Stimulated activated naive CD8-positive, alpha-beta T cell treated with anti-CD3 and anti-CD28 coated beads, Interleukin-15, Interleukin-2, amounts not matched to agents 100 U/mL and 50 U/mL, for 24 hours (primary cell): ENCODE measurements at regions not wholly inside any gene's neighbourhood (a gene's known extent, or its start where the extent isn't known, plus 50 kb on each side); places are given as distances from the start of the nearest gene placed in this dataset.
"Not testable (repeated sequence)": the region's sequence is repeated elsewhere in the genome, so short reads cannot be mapped to it uniquely, and the experiment has no call there.

ENCODE experiments used
- ATAC-seq: fragments of 150-1000 bp; cut with Tn5 transposase; one replicate; pipeline ENCODE4 v1.10.0; 2021
- DNase-seq: peaks from one replicate; pipeline ENCODE4 v3.0.0; 2021

GRCh38 chr2:55124682-55125081, 74.4 kb upstream of the RTN4 start:
- not testable (repeated sequence) for ATAC-seq

DNA sequence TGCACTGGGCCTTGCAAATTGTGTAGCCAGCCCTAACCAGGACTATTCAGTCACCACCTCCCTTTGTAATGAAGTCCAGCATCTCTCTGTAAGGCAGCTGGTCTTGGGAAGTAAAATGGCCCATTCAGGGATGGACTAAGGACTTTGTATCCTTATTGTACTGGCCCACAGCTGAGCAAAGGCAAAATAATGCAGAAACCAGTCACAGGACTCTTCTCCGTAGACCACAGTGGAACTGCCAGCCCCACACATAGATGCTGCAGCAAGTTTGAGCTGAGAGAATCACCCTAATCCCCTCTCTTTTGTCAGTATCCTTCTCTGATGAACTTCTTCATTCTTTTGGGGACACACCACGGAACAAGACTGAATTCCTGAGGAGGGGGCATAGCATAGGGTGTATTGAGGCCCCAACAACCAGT, 73.6 kb upstream of the RTN4 start:
- ATAC-seq (no peak), DNase-seq (no peak)

More at GRCh38 chr2:55124682-55125081, 74.4 kb upstream of the RTN4 start:
- not testable (repeated sequence) for DNase-seq

GRCh38 chr2:55120634-55121359, 70.5 kb upstream of the RTN4 start:
- no peak for ATAC-seq
- no peak for DNase-seq

DNA sequence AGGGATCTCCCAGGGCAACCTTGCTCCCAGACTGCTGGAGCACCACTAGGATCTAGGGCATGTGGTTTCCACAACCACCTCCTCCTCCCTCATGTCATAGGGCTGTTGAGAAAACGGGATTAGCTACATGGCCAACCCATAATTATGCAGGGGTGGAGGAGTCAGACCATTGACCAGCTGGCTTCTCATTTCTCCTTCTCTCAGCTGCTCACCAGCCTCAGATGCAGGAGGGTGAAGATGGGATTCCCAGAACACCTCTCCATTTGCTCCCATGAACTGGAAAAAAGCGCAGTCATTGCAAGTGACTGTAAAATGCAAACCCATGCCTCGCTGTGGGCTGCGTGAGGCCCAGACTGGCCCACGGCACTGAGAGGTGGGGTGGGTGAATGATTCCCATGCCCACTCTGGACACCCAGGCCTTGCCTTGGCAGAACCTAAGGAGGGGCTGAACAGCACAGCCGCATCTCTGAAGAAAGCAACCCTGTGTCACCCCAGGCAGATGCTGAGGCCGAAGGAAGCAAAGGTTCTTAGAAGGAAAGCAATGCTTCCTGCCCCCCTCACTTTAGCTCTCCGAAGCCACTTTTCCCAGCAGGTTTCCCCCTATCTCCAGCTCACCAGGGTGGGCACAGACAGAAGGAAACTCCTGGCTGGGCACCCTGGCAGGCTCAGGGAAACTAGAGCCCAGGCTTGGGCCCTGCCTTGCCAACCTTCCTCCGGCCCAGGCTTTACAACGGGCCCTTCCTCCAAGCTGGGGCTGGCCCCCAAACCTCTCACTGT, 69.6 kb upstream of the RTN4 start:
- no peak for ATAC-seq
- no peak for DNase-seq

DNA sequence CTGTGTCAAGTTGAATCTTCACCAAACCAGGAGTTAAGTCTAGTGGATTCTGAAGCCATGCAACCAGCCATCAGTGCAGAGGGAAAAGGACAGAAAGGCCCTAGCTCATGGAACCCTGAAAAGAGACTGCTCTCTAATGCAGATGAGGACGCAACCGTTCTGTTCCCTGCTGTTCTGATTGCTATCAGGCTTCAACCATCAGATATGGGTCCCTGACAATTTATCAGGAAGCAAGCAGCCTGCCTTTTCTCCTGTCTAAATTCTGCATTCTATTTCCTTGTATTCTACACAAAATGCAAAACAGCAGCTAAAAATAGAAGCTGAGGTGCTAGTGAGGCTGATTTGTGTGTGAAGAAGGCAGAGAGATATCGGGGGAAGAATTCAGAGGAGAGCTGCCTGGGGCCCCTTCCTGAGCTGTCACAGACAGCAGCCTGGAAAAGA, 68.4 kb upstream of the RTN4 start:
- DNase-seq (no peak), ATAC-seq (no peak)

DNA sequence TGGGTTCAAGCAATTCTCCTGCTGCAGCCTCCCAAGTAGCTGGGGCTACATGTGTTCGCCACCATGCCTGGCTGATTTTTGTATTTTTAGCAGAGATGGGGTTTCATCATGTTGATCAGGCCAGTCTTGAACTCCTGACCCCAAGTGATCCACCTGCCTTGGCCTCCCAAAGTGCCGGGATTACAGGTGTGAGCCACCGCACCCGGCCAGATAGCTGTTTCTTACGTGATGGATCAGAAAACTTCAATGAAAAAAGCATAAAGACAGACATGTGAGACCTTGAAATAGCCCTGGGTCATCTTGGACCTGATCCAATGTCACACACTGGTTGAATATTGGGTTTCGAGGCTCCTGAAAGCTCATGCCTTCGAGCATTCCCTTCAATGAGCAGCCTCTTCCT, 66.7 kb upstream of the RTN4 start:
- DNase-seq (no peak), ATAC-seq (no peak)

- no peak for ATAC-seq
- DNase-seq, result no peak
These were observed 66.3 kb upstream of the RTN4 start for GRCh38 chr2:55116598-55116964.

DNA sequence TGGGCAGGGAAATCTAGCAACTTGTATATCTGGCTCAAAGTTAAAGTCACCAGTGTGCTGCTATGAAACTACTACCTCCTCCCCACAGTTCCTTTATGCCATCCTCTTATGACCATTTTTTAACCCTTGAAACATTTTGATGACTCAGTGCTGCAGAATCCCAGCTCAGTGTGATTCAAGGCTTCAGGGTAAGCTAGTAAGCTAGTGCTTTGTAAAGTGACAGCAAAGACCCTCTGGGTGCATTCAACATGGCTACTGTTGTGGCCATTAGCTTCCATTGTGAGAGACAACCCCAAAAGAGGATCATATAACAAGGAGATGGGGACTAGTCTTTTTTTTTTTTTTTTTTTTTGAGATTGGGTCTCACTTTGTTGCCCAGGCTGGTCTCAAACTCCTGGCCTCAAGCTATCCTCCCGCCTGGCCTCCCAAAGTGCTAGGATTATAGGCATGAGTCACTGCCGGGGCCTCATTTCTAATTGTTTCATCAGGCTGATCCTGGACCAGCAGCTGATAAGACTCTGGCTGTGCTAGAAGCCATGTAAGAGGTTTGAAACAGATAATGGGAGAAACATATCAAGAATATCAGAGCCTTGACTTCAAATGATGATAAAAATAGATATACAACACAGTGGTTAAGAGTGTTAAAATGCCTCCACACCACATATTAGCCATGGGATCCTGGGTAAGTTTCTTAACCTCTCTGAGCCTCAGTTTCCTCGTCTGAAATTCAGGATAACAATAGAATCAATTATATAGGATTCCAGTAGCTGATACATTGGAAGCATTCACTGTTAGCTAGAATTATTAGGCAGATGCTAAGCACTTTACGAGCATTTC, 65.7 kb upstream of the RTN4 start:
- ATAC-seq (peak; percentile 55), DNase-seq (no peak)

- no peak for ATAC-seq
- DNase-seq, result no peak
These were observed 64.3 kb upstream of the RTN4 start for GRCh38 chr2:55114597-55114996.

DNA sequence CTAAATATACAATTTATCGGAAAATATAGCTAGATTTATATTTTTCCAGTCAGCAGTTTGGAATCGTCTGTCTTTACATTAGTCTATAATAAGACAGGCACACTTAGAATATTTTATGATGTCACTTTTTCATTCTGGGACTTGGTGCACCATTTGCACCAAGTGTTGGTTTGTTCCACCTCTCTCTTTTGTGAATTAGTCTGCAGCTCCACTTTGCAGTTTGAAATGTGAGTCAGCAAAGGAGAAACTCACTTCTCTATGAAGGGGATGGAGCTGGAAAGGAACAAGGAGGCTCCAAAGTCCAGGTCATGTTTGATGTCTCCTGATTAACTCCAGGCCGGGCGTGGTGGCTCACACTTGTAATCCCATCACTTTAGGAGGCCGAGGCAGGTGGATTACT, 63.8 kb upstream of the RTN4 start:
- ATAC-seq, result no peak
- DNase-seq, result no peak

- ATAC-seq (no peak), DNase-seq (no peak)
These were observed 62.2 kb upstream of the RTN4 start for GRCh38 chr2:55112229-55113031.

DNA sequence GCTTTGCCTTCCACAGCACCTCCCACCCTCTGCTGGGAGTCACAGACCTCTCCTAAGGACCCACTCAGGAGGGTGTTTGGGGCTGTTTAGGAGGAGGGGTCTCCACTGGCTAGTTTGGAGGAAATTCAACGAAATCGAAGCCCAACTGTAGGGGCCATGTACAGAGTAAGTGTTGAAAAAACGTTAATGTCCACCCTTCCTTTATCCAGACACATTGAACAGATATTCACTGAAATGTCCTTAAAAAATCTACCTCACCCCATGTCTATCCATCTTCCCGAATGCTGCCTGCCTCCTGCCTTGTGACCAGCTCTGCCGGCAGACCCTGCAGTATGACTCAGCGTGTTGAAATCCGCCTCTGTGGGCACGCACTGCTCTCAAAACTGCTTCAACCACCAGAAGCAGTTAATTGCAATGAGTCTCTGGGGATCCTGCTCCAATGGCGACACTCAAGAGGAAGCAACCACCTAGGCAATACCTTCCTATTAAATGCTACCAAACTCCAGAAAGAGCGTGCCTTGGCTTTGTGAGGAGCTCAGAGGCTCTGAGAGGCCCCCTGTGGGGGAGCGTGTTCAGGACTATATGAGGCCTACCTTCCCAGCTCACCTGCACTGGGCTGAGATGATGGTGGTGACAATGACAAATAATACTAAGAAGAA, 61.4 kb upstream of the RTN4 start:
- no peak for ATAC-seq
- DNase-seq, result no peak

- ATAC-seq, result no peak
These were observed 60.9 kb upstream of the RTN4 start for GRCh38 chr2:55111230-55111569.

DNA sequence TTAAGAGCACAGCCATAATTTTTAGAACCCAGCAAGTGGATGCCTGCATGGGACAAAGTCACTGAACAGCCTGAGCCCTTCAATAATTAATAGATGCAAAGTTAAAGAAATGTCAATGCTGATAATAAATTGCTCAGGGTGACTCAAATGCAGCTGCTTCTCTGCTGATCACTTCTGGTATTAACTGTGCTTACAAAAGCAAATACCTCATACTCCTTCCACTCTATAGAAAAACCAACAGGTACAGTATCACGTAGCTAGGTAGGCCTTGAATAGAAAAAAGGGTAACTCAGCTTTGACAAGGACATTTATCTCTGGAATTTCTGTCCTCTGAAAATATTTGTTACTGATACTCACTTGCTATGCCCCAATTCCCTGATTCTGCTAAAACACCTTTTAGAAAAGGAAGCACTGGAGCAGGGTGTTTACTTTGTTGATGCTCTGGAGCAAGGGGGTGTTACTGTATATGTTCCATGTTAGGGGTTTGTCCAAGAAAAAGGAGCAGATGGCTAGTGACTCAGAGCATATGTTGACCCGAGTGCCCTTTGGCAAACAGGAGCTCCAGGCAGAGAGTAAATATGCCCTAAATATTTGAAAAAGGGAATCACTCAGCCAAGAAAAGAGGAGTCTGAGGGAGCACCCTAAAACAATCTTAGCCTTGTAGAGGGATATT, 59.1 kb upstream of the RTN4 start:
- no peak for ATAC-seq
- DNase-seq, result no peak

More at GRCh38 chr2:55111230-55111569, 60.9 kb upstream of the RTN4 start:
- no peak for DNase-seq

DNA sequence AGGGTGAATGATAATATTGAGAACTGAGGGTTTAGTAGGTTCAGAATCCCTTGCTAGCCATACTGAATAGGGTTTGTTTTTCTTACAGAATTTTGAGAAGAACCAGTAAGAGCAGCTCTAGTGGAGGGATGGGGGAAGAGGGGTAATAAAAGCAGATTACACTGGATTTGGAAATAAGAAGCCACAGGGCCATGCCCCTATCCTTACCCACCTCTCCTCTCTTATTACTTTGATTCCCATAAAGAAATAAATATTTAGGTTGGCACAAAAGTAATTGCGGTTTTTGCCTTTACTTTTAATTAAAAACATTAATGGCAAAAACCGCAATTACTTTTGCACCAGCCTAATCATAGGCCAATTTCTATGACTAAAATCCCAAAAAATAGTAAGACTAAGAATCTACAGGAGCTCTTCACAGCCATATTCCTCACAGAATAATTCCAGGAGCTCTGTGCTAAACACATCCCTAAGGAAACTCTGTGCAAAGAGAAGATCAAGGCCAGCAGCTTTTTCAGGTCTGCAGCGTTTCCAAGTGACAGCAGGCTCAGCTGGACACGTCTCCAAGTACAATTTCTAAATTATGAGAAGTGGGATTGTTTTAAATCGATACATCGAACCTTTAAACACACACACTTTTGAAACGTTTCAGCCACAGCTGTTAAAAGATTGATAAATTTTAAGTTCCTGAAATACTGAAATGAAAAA, 58.4 kb upstream of the RTN4 start:
- no peak for ATAC-seq
- DNase-seq, result no peak

DNA sequence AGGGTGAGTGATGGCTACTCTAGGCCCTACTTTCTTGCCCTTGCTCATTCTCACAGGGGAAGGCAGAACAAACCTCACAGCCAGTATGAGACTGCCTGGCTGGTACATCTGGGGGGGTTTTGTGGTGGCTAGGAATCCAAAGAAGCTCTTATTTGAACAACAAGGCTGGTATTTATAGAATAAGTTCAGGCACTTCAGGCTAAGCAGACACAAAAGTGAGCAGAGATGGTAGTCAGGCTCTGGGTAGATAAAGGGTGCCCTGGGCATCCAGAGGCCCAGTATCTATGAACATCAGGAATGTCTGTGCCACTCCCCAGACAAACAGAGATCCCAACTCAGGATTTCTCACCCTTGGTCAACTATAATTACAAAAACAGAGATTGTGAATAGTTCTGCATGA, 57.2 kb upstream of the RTN4 start:
- DNase-seq (no peak), ATAC-seq (no peak)

DNA sequence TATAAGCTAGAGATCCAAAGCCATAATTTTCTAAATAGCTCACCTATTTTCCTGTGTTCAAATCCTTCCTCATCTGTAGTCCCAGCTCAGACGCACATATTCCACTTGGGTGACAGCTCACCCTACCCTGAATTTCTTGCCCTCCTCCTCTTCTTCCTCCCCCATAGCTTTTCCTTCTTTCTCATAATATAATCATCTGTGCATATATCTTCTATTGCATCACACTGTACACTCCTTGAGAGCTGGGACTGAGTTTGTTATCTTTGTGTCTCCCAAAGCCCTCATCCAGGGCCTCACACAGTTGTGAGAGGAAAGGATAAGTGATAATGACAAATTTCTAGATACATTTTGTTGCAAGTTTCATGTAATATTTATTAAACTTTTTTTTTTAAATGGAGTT, 55.9 kb upstream of the RTN4 start:
- no peak for ATAC-seq
- DNase-seq, result no peak

- ATAC-seq, result no peak
- DNase-seq, result no peak
These were observed 55.2 kb upstream of the RTN4 start for GRCh38 chr2:55105456-55105855.

- no peak for DNase-seq
- no peak for ATAC-seq
These were observed 52.8 kb upstream of the RTN4 start for GRCh38 chr2:55103046-55103445.

DNA sequence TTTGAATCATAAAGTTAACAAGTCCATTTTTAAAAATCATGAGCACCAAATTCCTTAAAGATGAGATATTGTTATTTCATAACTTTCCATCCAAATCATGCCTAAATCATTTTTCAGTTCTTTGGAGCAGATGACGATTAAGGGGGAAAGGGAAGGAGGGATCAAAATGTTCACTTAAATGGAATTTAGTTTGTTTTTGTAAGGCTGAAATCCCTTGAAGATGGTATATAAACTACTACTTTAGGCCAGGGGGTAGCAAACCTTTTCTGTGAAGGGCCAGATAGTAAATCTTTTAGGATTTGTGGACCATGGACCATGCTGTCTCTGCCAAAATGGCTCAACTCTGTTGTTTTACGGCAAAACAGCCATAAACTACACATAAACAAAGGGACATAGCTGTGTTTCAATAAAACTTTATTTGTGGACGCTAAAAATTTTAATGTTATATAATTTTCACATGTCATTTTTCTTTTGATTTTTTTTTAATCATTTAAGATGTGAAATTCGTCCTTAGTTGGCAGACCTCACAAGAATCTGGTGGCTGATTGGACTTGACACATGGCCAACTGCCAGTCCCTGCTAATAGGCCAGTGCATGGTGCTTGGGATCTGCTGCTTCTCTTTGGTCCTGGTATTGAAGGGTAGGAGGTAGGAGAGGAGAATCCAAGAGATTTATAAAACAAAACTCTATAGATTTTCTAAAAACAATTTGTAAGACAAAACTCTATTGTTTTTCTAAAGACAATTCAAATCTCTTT, 52.0 kb upstream of the RTN4 start:
- DNase-seq (no peak), ATAC-seq (no peak)
